ENCODE measurements at regions not wholly inside any gene's neighbourhood (a gene's known extent, or its start where the extent isn't known, plus 50 kb on each side); places are given as distances from the start of the nearest gene placed in this dataset.

- no peaks in the 10 kb centered on the region for H4K20me1 ChIP-seq (ENCODE audit: insufficient read depth, low read length)
- H3K4me1 ChIP-seq (ENCODE audit: insufficient read depth, low read length, severe bottlenecking), result no peaks in the 10 kb centered on the region
- no peaks in the 10 kb centered on the region; the same call in 1 of the 2 replicates for H3K27me3 ChIP-seq (ENCODE audit: insufficient read depth, low read length)
- no peaks in the 10 kb centered on the region for H3K36me3 ChIP-seq (ENCODE audit: insufficient read depth, low read length)
- H3K9me2 ChIP-seq (ENCODE audit: low read depth, low read length), result no peaks in the 10 kb centered on the region
- no peak overlapping the region for H3K9ac ChIP-seq (ENCODE audit: low read length)
- TF ChIP-seq CTCF (IDR thresholded peaks at IDR 0.05; ENCODE audit: low read length) (no peak), EZH2 (IDR thresholded peaks at IDR 0.05; ENCODE audit: borderline replicate concordance, low read length) (no peak)
- H3F3A ChIP-seq (ENCODE audit: insufficient read depth, low read length), result no peaks in the 10 kb centered on the region
- no peak overlapping the region for H3K27ac ChIP-seq (ENCODE audit: low read depth, low read length, poor library complexity, severe bottlenecking)
- H3K9me3 ChIP-seq (ENCODE audit: low read length), result no peaks in the 10 kb centered on the region
- no peak overlapping the region for H2AFZ ChIP-seq (ENCODE audit: low read length)
- no peak overlapping the region for H3K4me2 ChIP-seq (ENCODE audit: low read length)
- no peaks in the 10 kb centered on the region for H3K79me2 ChIP-seq (ENCODE audit: insufficient read depth, low read length)
- H3K4me3 ChIP-seq (ENCODE audit: low read depth, low read length, poor library complexity, severe bottlenecking), result no peak overlapping the region
These were observed 217.6 kb upstream of the PMEPA1 start for GRCh38 chr20:57927376-57927775.

GRCh38 chr20:57922706-57923105, 212.9 kb upstream of the PMEPA1 start:
- H3K4me2 ChIP-seq (ENCODE audit: low read length), result no peak overlapping the region
- no peak overlapping the region for H3K9ac ChIP-seq (ENCODE audit: low read length)
- no peaks in the 10 kb centered on the region for H3K36me3 ChIP-seq (ENCODE audit: insufficient read depth, low read length)
- no peaks in the 10 kb centered on the region for H3K9me3 ChIP-seq (ENCODE audit: low read length)
- H3K4me3 ChIP-seq (ENCODE audit: low read depth, low read length, poor library complexity, severe bottlenecking), result no peak overlapping the region
- TF ChIP-seq CTCF (IDR thresholded peaks at IDR 0.05; ENCODE audit: low read length), result no peak
- TF ChIP-seq EZH2 (IDR thresholded peaks at IDR 0.05; ENCODE audit: borderline replicate concordance, low read length), result no peak
- no peaks in the 10 kb centered on the region for H3K4me1 ChIP-seq (ENCODE audit: insufficient read depth, low read length, severe bottlenecking)
- no peaks in the 10 kb centered on the region; the same call in 1 of the 2 replicates for H3K27me3 ChIP-seq (ENCODE audit: insufficient read depth, low read length)
- no peak overlapping the region for H2AFZ ChIP-seq (ENCODE audit: low read length)
- no peaks in the 10 kb centered on the region for H3F3A ChIP-seq (ENCODE audit: insufficient read depth, low read length)
- H3K27ac ChIP-seq (ENCODE audit: low read depth, low read length, poor library complexity, severe bottlenecking), result no peak overlapping the region
- H3K79me2 ChIP-seq (ENCODE audit: insufficient read depth, low read length), result no peaks in the 10 kb centered on the region
- no peaks in the 10 kb centered on the region for H4K20me1 ChIP-seq (ENCODE audit: insufficient read depth, low read length)
- H3K9me2 ChIP-seq (ENCODE audit: low read depth, low read length), result no peaks in the 10 kb centered on the region

- Histone ChIP-seq H3K4me3 (ENCODE audit: low read depth, low read length, poor library complexity, severe bottlenecking) (no peak overlapping the region), H3K27me3 (ENCODE audit: insufficient read depth, low read length) (no peaks in the 10 kb centered on the region; the same call in 1 of the 2 replicates), H3K4me1 (ENCODE audit: insufficient read depth, low read length, severe bottlenecking) (no peaks in the 10 kb centered on the region), H3F3A (ENCODE audit: insufficient read depth, low read length) (no peaks in the 10 kb centered on the region), H3K79me2 (ENCODE audit: insufficient read depth, low read length) (no peaks in the 10 kb centered on the region), H3K4me2 (ENCODE audit: low read length) (no peak overlapping the region), H4K20me1 (ENCODE audit: insufficient read depth, low read length) (no peaks in the 10 kb centered on the region), H3K9me3 (ENCODE audit: low read length) (no peaks in the 10 kb centered on the region), H3K9me2 (ENCODE audit: low read depth, low read length) (no peaks in the 10 kb centered on the region), H3K36me3 (ENCODE audit: insufficient read depth, low read length) (no peaks in the 10 kb centered on the region), H2AFZ (ENCODE audit: low read length) (no peak overlapping the region), H3K9ac (ENCODE audit: low read length) (no peak overlapping the region), H3K27ac (ENCODE audit: low read depth, low read length, poor library complexity, severe bottlenecking) (no peak overlapping the region)
- no peak for TF ChIP-seq EZH2 (IDR thresholded peaks at IDR 0.05; ENCODE audit: borderline replicate concordance, low read length)
- TF ChIP-seq CTCF (IDR thresholded peaks at IDR 0.05; ENCODE audit: low read length), result no peak
These were observed 212.3 kb upstream of the PMEPA1 start for GRCh38 chr20:57922083-57922482.

All from OCI-LY1 (cell line).